H9 (cell line): ENCODE measurements at regions not wholly inside any gene's neighbourhood (a gene's known extent, or its start where the extent isn't known, plus 50 kb on each side); places are given as distances from the start of the nearest gene placed in this dataset.

Experiments used
- DNase-seq: peaks from one replicate; pipeline ENCODE4 v3.0.0-alpha.2; 2017
- H2AFZ ChIP-seq: one replicate; pipeline ENCODE4 v1.6.1; 2013; ENCODE audit warnings: mild to moderate bottlenecking, low read length, control low read depth, moderate library complexity
- H2AK5ac ChIP-seq: 2 replicates; pipeline ENCODE4 v1.6.1; 2013; ENCODE audit warnings: low read length, control low read depth, mixed read lengths; ENCODE audit not compliant: insufficient read length
- H2BK120ac ChIP-seq: one replicate; pipeline ENCODE4 v1.6.1; 2013; ENCODE audit warnings: low read depth, mild to moderate bottlenecking, low read length, control low read depth, inconsistent platforms; ENCODE audit not compliant: poor library complexity, severe bottlenecking
- H2BK12ac ChIP-seq: 2 replicates; pipeline ENCODE4 v1.6.1; 2013; ENCODE audit warnings: low read length, control low read depth, mixed read lengths, low read depth; ENCODE audit not compliant: insufficient read length
- H2BK15ac ChIP-seq: 2 replicates; pipeline ENCODE4 v1.6.1; 2013; ENCODE audit warnings: low read depth, low read length, control low read depth
- H2BK20ac ChIP-seq: one replicate; pipeline ENCODE4 v1.6.1; 2013; ENCODE audit warnings: low read depth, mild to moderate bottlenecking, low read length, control low read depth, inconsistent platforms; ENCODE audit not compliant: poor library complexity, severe bottlenecking
- H2BK5ac ChIP-seq: 2 replicates; pipeline ENCODE4 v1.6.1; 2013; ENCODE audit warnings: low read length, control low read depth, mixed read lengths; ENCODE audit not compliant: insufficient read length
- H3K14ac ChIP-seq: 2 replicates; pipeline ENCODE4 v1.6.1; 2013; ENCODE audit warnings: low read length, control low read depth; ENCODE audit not compliant: insufficient read depth
- H3K18ac ChIP-seq: 2 replicates; pipeline ENCODE4 v1.6.1; 2013; ENCODE audit warnings: low read depth, mild to moderate bottlenecking, mixed read lengths, low read length, control low read depth; ENCODE audit not compliant: insufficient read length
- H3K23ac ChIP-seq: 2 replicates; pipeline ENCODE4 v1.6.1; 2013; ENCODE audit warnings: low read length, control low read depth, mixed read lengths, low read depth; ENCODE audit not compliant: insufficient read length
- H3K23me2 ChIP-seq: 2 replicates; pipeline ENCODE4 v1.6.1; 2013; ENCODE audit warnings: low read depth, mild to moderate bottlenecking, mixed read lengths, low read length, control low read depth; ENCODE audit not compliant: insufficient read length, poor library complexity, severe bottlenecking
- H3K27ac ChIP-seq: 2 replicates; pipeline ENCODE4 v1.5.1; 2013; ENCODE audit warnings: low read length, control low read depth, mixed read lengths, low read depth; ENCODE audit not compliant: insufficient read length
- H3K27me3 ChIP-seq: 2 replicates; pipeline ENCODE4 v1.6.1; 2013; ENCODE audit warnings: low read length, control low read depth, inconsistent platforms; ENCODE audit not compliant: insufficient read depth
- H3K4ac ChIP-seq: 2 replicates; pipeline ENCODE4 v1.6.1; 2013; ENCODE audit warnings: low read depth, mild to moderate bottlenecking, control low read depth, inconsistent platforms, low read length, moderate library complexity
- H3K4me1 ChIP-seq: 2 replicates; pipeline ENCODE4 v1.6.1; 2013; ENCODE audit warnings: low read length, control low read depth, inconsistent platforms; ENCODE audit not compliant: insufficient read depth
- H3K4me2 ChIP-seq: 2 replicates; pipeline ENCODE4 v1.6.1; 2013; ENCODE audit warnings: low read length, control low read depth, mixed read lengths; ENCODE audit not compliant: insufficient read length, insufficient read depth
- H3K56ac ChIP-seq: 2 replicates; pipeline ENCODE4 v1.6.1; 2013; ENCODE audit warnings: low read depth, mild to moderate bottlenecking, mixed read lengths, low read length, control low read depth; ENCODE audit not compliant: insufficient read length
- H3K79me1 ChIP-seq: 2 replicates; pipeline ENCODE4 v1.6.1; 2013; ENCODE audit warnings: low read depth, mild to moderate bottlenecking, moderate library complexity, low read length, control low read depth, inconsistent platforms; ENCODE audit not compliant: insufficient read depth, poor library complexity, severe bottlenecking
- H3K79me2 ChIP-seq: 2 replicates; pipeline ENCODE4 v1.6.1; 2013; ENCODE audit warnings: low read length, control low read depth, inconsistent platforms; ENCODE audit not compliant: insufficient read depth
- H3K9ac ChIP-seq: 2 replicates; pipeline ENCODE4 v1.6.1; 2013; ENCODE audit warnings: low read length, control low read depth, mixed read lengths; ENCODE audit not compliant: insufficient read length; ENCODE audit errors: extremely low read depth
- H3K9me3 ChIP-seq: one replicate; pipeline ENCODE4 v1.6.1; 2013; ENCODE audit warnings: low read depth, low read length, inconsistent platforms; ENCODE audit not compliant: control insufficient read depth
- H3T11ph ChIP-seq: one replicate; pipeline ENCODE4 v1.6.1; 2013; ENCODE audit warnings: mild to moderate bottlenecking, low read length, control low read depth, inconsistent platforms
- H4K20me1 ChIP-seq: one replicate; pipeline ENCODE4 v1.6.1; 2013; ENCODE audit not compliant: control insufficient read depth, insufficient read length, insufficient read depth
- H4K5ac ChIP-seq: 2 replicates; pipeline ENCODE4 v1.6.1; 2013; ENCODE audit warnings: low read depth, mild to moderate bottlenecking, mixed read lengths, low read length, control low read depth; ENCODE audit not compliant: insufficient read length
- H4K8ac ChIP-seq: replicated peaks from 2 replicates; pipeline ENCODE4 v1.6.1; 2013; ENCODE audit warnings: low read length, control low read depth, mixed read lengths, low read depth; ENCODE audit not compliant: insufficient read length
- H4K91ac ChIP-seq: 2 replicates; pipeline ENCODE4 v1.6.1; 2013; ENCODE audit warnings: low read depth, mild to moderate bottlenecking, moderate library complexity, mixed read lengths, low read length, control low read depth; ENCODE audit not compliant: insufficient read length
- H3K27ac Mint-ChIP-seq, 3 experiments: 2 replicates in 2 of 3; 3 replicates in 1 of 3; pipeline ENCODE4 v1.8.0; 2020 to 2021; ENCODE audit warnings: mixed read lengths in 3 of 3, mild to moderate bottlenecking in 1 of 3, moderate library complexity in 1 of 3
- H3K27me3 Mint-ChIP-seq: 2 replicates; pipeline ENCODE4 v1.8.0; 2021; ENCODE audit warnings: low read depth, mild to moderate bottlenecking, moderate library complexity, mixed read lengths
- H3K36me3 Mint-ChIP-seq, 3 experiments: 2 replicates in 2 of 3; 3 replicates in 1 of 3; pipeline ENCODE4 v1.8.0; 2020 to 2021; ENCODE audit warnings: low read depth in 3 of 3, mixed read lengths in 3 of 3; ENCODE audit not compliant: insufficient read depth in 1 of 3
- H3K4me1 Mint-ChIP-seq, 2 experiments: 2 replicates each; pipeline ENCODE4 v1.8.0; 2020; ENCODE audit warnings: mixed read lengths in 2 of 2
- H3K4me3 Mint-ChIP-seq, 2 experiments: 2 replicates in 1 of 2; 3 replicates in 1 of 2; pipeline ENCODE4 v1.8.0; 2020 to 2021; ENCODE audit warnings: mild to moderate bottlenecking in 2 of 2, mixed read lengths in 2 of 2, moderate library complexity in 1 of 2
- H3K9me3 Mint-ChIP-seq, 2 experiments: 2 replicates in 1 of 2; 3 replicates in 1 of 2; pipeline ENCODE4 v1.8.0; 2020; ENCODE audit warnings: mild to moderate bottlenecking in 2 of 2, mixed read lengths in 2 of 2, moderate library complexity in 1 of 2
- CTCF ChIP-seq: fragments of 200-600 bp; sonication (generic); conservative IDR thresholded peaks from 3 replicates; pipeline ENCODE4 v1.8.0; 2021; ENCODE audit warnings: antibody characterized with exemption, mild to moderate bottlenecking
- WGBS: extraction: QIAGEN DNeasy Blood & Tissue Kit; methylation state at CpG from one replicate; pipeline ENCODE4 v1.1.7; 2013; ENCODE audit warnings: missing lambda C conversion rate, low lambda C conversion rate, mixed read lengths; ENCODE audit not compliant: insufficient read length; ENCODE audit errors: extremely low coverage; 5-methylcytosine and 5-hydroxymethylcytosine counted together

GRCh38 chr14:83041224-83041623 lies 1507.6 kb upstream of the SEL1L start:
- Mint-ChIP-seq H3K27ac (peak overlapping the region in 1 of 3 experiments; percentile 15; a peak in 1 of 7 replicates), H3K4me3 (no peak overlapping the region), H3K36me3 (no peaks in the 10 kb centered on the region), H3K4me1 (peaks cover 7% of the 10 kb centered on the region in 2 experiments; a peak in 3 of 4 replicates), H3K9me3 (no peaks in the 10 kb centered on the region), H3K27me3 (no peaks in the 10 kb centered on the region)
- Histone ChIP-seq H3K14ac (no peak overlapping the region), H3K56ac (no peak overlapping the region), H2AFZ (no peak overlapping the region), H3K27me3 (no peaks in the 10 kb centered on the region), H3K79me2 (no peaks in the 10 kb centered on the region), H2AK5ac (no peak overlapping the region), H3K79me1 (no peaks in the 10 kb centered on the region), H3K4me1 (no peaks in the 10 kb centered on the region), H2BK15ac (no peak overlapping the region), H4K91ac (no peak overlapping the region), H4K20me1 (no peaks in the 10 kb centered on the region), H3K4me2 (no peak overlapping the region), H3K4ac (no peak overlapping the region), H2BK20ac (no peak overlapping the region), H3T11ph (no peak overlapping the region), H2BK5ac (no peak overlapping the region), H4K5ac (no peak overlapping the region), H2BK12ac (no peak overlapping the region), H3K9ac (no peak overlapping the region), H3K23me2 (no peaks in the 10 kb centered on the region), H3K27ac (no peak overlapping the region), H3K23ac (no peak overlapping the region), H2BK120ac (no peak overlapping the region), H3K18ac (no peak overlapping the region), H4K8ac (no peak overlapping the region), H3K9me3 (no peaks in the 10 kb centered on the region)
- DNase-seq, result no peak
- no peak for TF ChIP-seq CTCF
- WGBS, result no CpG with 5 or more reads among the region's 2 CpGs
